K562 (cell line): ENCODE measurements at regions not wholly inside any gene's neighbourhood (a gene's known extent, or its start where the extent isn't known, plus 50 kb on each side); places are given as distances from the start of the nearest gene placed in this dataset.

Source experiments
- ATAC-seq: fragments of 200-7000 bp; cut with Tn5 transposase; 3 replicates; pipeline ENCODE4 v1.9.1; 2020; ENCODE audit warnings: moderate library complexity
- BruUV-seq: library from RNA; stranded (reverse); fragments of 400-500 nt; replicated peaks from 2 replicates; lab custom pipeline; 2021; lab: Mats Ljungman, UMichigan
- CTCF ChIA-PET: fragments of 300-600 bp; formaldehyde crosslinking; extraction: SDS; loops from one replicate; lab custom pipeline; 2021; ENCODE audit warnings: low intra/inter-chr PET ratio; lab: Yijun Ruan, JAX
- POLR2A ChIA-PET: fragments of 300-600, 350-650 bp; sonication (Branson Sonifier 250); formaldehyde crosslinking; extraction: SDS; loops from one replicate; lab custom pipeline; 2021; ENCODE audit warnings: antibody characterized with exemption, inconsistent platforms; lab: Yijun Ruan, JAX
- DNase-seq, 4 experiments: peaks; one replicate each; pipeline versions ENCODE4 v3.0.0 to v3.0.0-alpha.2; 2011 to 2018; ENCODE audit warnings: low spot score in 3 of 4, mixed read lengths in 3 of 4; ENCODE audit errors: extremely low read depth in 1 of 4
- FAIRE-seq: peaks from 2 replicates; lab custom pipeline; 2011; peaks lifted over from hg19 to GRCh38; lab: Jason Lieb, UNC
- H2AFZ ChIP-seq: 2 replicates; pipeline ENCODE4 v1.6.0; 2011; ENCODE audit warnings: low read depth, low read length, control low read depth, inconsistent platforms
- H3K27ac ChIP-seq: fragments of 200-600 bp; 3 replicates; pipeline ENCODE4 v1.8.0; 2011; ENCODE audit warnings: low read depth, mild to moderate bottlenecking, control low read depth, inconsistent platforms, low read length, moderate library complexity, mixed read lengths; ENCODE audit errors: extremely low read depth
- H3K27me3 ChIP-seq, 2 experiments: fragments of 300-600 bp in 1 of 2; 2 replicates in 1 of 2; 3 replicates in 1 of 2; pipeline versions ENCODE4 v1.6.0 to v1.8.0; 2011; ENCODE audit warnings: inconsistent platforms in 2 of 2, low read length in 2 of 2, mild to moderate bottlenecking in 1 of 2, mixed read lengths in 1 of 2, moderate library complexity in 1 of 2; ENCODE audit not compliant: control insufficient read depth in 2 of 2, insufficient read depth in 2 of 2
- H3K36me3 ChIP-seq: fragments of 300-600 bp; 3 replicates; pipeline ENCODE4 v1.8.0; 2011; ENCODE audit warnings: mild to moderate bottlenecking, low read length, inconsistent platforms; ENCODE audit not compliant: control insufficient read depth, insufficient read depth
- H3K4me1 ChIP-seq, 2 experiments: fragments of 200-600 bp in 1 of 2; replicated peaks in 1 of 2; 2 replicates in 1 of 2; 3 replicates in 1 of 2; pipeline versions ENCODE4 v1.5.1 to v1.8.0; 2011; ENCODE audit warnings: inconsistent platforms in 2 of 2, low read length in 2 of 2, mild to moderate bottlenecking in 1 of 2, mixed read lengths in 1 of 2, moderate library complexity in 1 of 2; ENCODE audit not compliant: control insufficient read depth in 2 of 2, insufficient read depth in 2 of 2
- H3K4me2 ChIP-seq: 2 replicates; pipeline ENCODE4 v1.6.1; 2011; ENCODE audit warnings: low read length, control low read depth, inconsistent platforms, mixed read lengths; ENCODE audit not compliant: insufficient read depth
- H3K4me3 ChIP-seq: fragments of 200-600 bp; sonication (generic), shearing (Covaris generic); 2 replicates; pipeline ENCODE4 v1.5.1; 2016; ENCODE audit warnings: control low read depth, inconsistent platforms
- H3K79me2 ChIP-seq: fragments of 200-600 bp; 3 replicates; pipeline ENCODE4 v1.8.0; 2011; ENCODE audit warnings: low read length, inconsistent platforms; ENCODE audit not compliant: control insufficient read depth, insufficient read depth
- H3K9ac ChIP-seq, 2 experiments: 2 replicates each; pipeline versions ENCODE4 v1.6.0 to v1.6.1; 2011; ENCODE audit warnings: low read depth in 2 of 2, low read length in 2 of 2, control low read depth in 1 of 2, inconsistent platforms in 1 of 2, mild to moderate bottlenecking in 1 of 2, mixed read lengths in 1 of 2; ENCODE audit not compliant: insufficient read depth in 1 of 2
- H3K9me1 ChIP-seq: one replicate; pipeline ENCODE4 v1.6.0; 2011; ENCODE audit warnings: inconsistent platforms, mild to moderate bottlenecking, low read length, moderate library complexity; ENCODE audit not compliant: control insufficient read depth, insufficient read depth
- H3K9me3 ChIP-seq: replicated peaks from 2 replicates; pipeline ENCODE4 v1.5.1; 2011; ENCODE audit warnings: low read depth, low read length, inconsistent platforms; ENCODE audit not compliant: control insufficient read depth, insufficient read depth
- H4K20me1 ChIP-seq: replicated peaks from 2 replicates; pipeline ENCODE4 v1.6.1; 2011; ENCODE audit warnings: low read length, inconsistent platforms, mixed read lengths; ENCODE audit not compliant: control insufficient read depth, insufficient read depth
- CC2D1A ChIP-seq: fragments of 450-650 bp; IDR thresholded peaks from 2 replicates; pipeline ENCODE4 v1.6.1; 2017; ENCODE audit warnings: mild to moderate bottlenecking
- EGR1 ChIP-seq: fragments of 450-650 bp; conservative IDR thresholded peaks from 2 replicates; pipeline ENCODE4 v1.6.1; 2017; ENCODE audit warnings: mild to moderate bottlenecking
- EZH2 ChIP-seq: IDR thresholded peaks from 2 replicates; pipeline ENCODE4 v1.6.1; 2012; ENCODE audit warnings: low read depth, mild to moderate bottlenecking, inconsistent platforms, low read length, borderline replicate concordance
- FOXJ2 ChIP-seq: fragments of 200-800 bp; sonication (Bioruptor generic); IDR thresholded peaks from 2 replicates; pipeline ENCODE4 v1.6.1; 2016; ENCODE audit warnings: missing genetic modification characterization, missing compliant biosample characterization
- GTF2A2 ChIP-seq: IDR thresholded peaks from 2 replicates; pipeline ENCODE4 v1.6.1; 2016; ENCODE audit warnings: mild to moderate bottlenecking, missing genetic modification characterization, missing compliant biosample characterization
- JUN ChIP-seq, 2 experiments: sonication (generic) in 1 of 2; formaldehyde crosslinking in 1 of 2; IDR thresholded peaks; 2 replicates each; pipeline versions ENCODE4 v1.6.1 to v1.8.0; 2012 to 2022; ENCODE audit warnings: borderline replicate concordance in 2 of 2, mild to moderate bottlenecking in 2 of 2, improper control_type of control experiment in 1 of 2, low read depth in 1 of 2, low read length in 1 of 2, missing genetic modification reagents in 1 of 2
- L3MBTL2 ChIP-seq: fragments of 450-650 bp; IDR thresholded peaks from 2 replicates; pipeline ENCODE4 v1.6.1; 2016; ENCODE audit warnings: mild to moderate bottlenecking, moderate library complexity
- PML ChIP-seq: IDR thresholded peaks from 2 replicates; pipeline ENCODE4 v1.6.1; 2012; ENCODE audit warnings: low read length, inconsistent platforms
- RREB1 ChIP-seq: fragments of 250-450 bp; sonication (Bioruptor Pico); IDR thresholded peaks from 2 replicates; pipeline ENCODE4 v1.4.0; 2020
- STAT5B ChIP-seq: fragments of 250-450 bp; sonication (Bioruptor Pico); IDR thresholded peaks from 2 replicates; pipeline ENCODE4 v1.8.0; 2021; ENCODE audit warnings: mild to moderate bottlenecking, inconsistent platforms
- ZNF165 ChIP-seq: fragments of 250-450 bp; sonication (Bioruptor Pico); IDR thresholded peaks from 2 replicates; pipeline ENCODE4 v1.4.0; 2020; ENCODE audit warnings: borderline replicate concordance
- ZNF518B ChIP-seq: fragments of 250-450 bp; sonication (Bioruptor Pico); IDR thresholded peaks from 2 replicates; pipeline ENCODE4 v1.5.0; 2021; ENCODE audit warnings: mild to moderate bottlenecking, moderate library complexity
- ZNF778 ChIP-seq: fragments of 450-650 bp; formaldehyde crosslinking; IDR thresholded peaks from 2 replicates; pipeline ENCODE4 v1.4.0; 2020; ENCODE audit warnings: mild to moderate bottlenecking, moderate library complexity
- WGBS: fragments of 100-300 bp; shearing (Covaris generic); methylation state at CpG from one replicate; pipeline ENCODE4 v1.1.6; 2016; ENCODE audit warnings: low coverage, mixed read lengths; ENCODE audit not compliant: insufficient coverage; ENCODE audit errors: missing lambda C conversion rate; 5-methylcytosine and 5-hydroxymethylcytosine counted together
- in situ Hi-C: fragments of 300-500 bp; cut with MboI; formaldehyde crosslinking; loops from 4 replicates; pipeline ENCODE4 v1.15.0; 2018; ENCODE audit warnings: inconsistent platforms, mixed read lengths
- intact Hi-C: fragments of 100-400 bp; cut with micrococcal nuclease; formaldehyde crosslinking; loops from 2 replicates; pipeline ENCODE4 v1.14.2; 2022
- TF ChIP-seq, protein P1 (sequence below): sonication (generic); IDR thresholded peaks from 2 replicates; pipeline ENCODE4 v1.6.1; 2016

DNA sequence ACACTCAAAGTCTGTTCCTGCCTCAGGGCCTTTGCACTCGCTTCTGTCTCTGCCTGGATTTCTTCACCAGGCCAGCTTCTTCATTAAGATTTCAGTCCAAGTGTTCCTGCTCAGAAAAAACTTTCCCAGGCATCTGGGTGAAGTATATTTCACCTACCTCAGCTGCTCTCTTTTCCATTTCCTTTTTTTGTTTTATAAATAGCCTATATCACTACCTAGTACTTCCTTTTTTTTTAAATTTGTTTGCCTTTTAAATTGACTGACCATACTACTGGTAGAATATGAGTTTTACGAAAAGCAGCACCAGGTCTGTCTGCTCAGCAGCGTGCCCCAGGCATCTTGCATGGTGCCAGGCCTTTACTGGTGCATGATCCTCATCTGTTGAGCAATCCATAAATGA, 1064.4 kb downstream of the UQCRFS1 start:
- Histone ChIP-seq H3K27me3 (peaks cover 0 to 5% of the 10 kb centered on the region in 2 experiments; a peak in 1 of 5 replicates), H3K79me2 (no peaks in the 10 kb centered on the region), H3K9ac (no peak overlapping the region), H3K27ac (no peak overlapping the region), H4K20me1 (no peaks in the 10 kb centered on the region; the same call in 1 of the 2 replicates), H3K4me2 (no peak overlapping the region), H3K4me3 (no peak overlapping the region), H3K36me3 (no peaks in the 10 kb centered on the region), H3K9me3 (no peaks in the 10 kb centered on the region), H3K9me1 (no peaks in the 10 kb centered on the region), H3K4me1 (no peaks in the 10 kb centered on the region), H2AFZ (no peak overlapping the region)
- intact Hi-C loops (no loop called here), in situ Hi-C loops (no loop called here)
- CTCF ChIA-PET = no interaction called here
- WGBS = 3% methylated on average over 3 of the region's 3 CpGs
- ATAC-seq = no peak
- DNase-seq = no peak
- no TSS peak for BruUV-seq
- POLR2A ChIA-PET = interaction anchor here (0.7 kb wide), 1 partner anchor 10 kb away, joined by 3 read pairs; no protein-coding TSS in a partner anchor
- FAIRE-seq = no peak
- TF ChIP-seq ZNF518B (CRISPR knock-in tag) (no peak), STAT5B (CRISPR knock-in tag) (no peak), ZNF165 (CRISPR knock-in tag) (no peak), FOXJ2 (tag) (no peak), EZH2 (no peak), EGR1 (no peak), CC2D1A (no peak), ZNF778 (CRISPR knock-in tag) (no peak), RREB1 (CRISPR knock-in tag) (no peak), JUN (IDR thresholded peaks at IDR 0.05; ENCODE audit: borderline replicate concordance, low read depth, low read length) (no peak), JUN (CRISPR knock-in tag; IDR thresholded peaks at IDR 0.05; ENCODE audit: borderline replicate concordance) (no peak), L3MBTL2 (no peak), GTF2A2 (tag) (no peak), PML (no peak)
- TF ChIP-seq, protein P1, sequence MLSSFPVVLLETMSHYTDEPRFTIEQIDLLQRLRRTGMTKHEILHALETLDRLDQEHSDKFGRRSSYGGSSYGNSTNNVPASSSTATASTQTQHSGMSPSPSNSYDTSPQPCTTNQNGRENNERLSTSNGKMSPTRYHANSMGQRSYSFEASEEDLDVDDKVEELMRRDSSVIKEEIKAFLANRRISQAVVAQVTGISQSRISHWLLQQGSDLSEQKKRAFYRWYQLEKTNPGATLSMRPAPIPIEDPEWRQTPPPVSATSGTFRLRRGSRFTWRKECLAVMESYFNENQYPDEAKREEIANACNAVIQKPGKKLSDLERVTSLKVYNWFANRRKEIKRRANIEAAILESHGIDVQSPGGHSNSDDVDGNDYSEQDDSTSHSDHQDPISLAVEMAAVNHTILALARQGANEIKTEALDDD = no peak
